H1 (cell line): ENCODE measurements at regions not wholly inside any gene's neighbourhood (a gene's known extent, or its start where the extent isn't known, plus 50 kb on each side); places are given as distances from the start of the nearest gene placed in this dataset.

ENCODE experiments used
- CTCF ChIA-PET: fragments of 300-600 bp; sonication (Branson Sonifier 250); formaldehyde crosslinking; loops from one replicate; lab custom pipeline; 2021; ENCODE audit not compliant: partially characterized antibody; lab: Charles Lee
- POLR2A ChIA-PET: fragments of 300-600 bp; sonication (Branson Sonifier 250); formaldehyde crosslinking; loops from one replicate; lab custom pipeline; 2021; ENCODE audit warnings: inconsistent platforms; ENCODE audit not compliant: partially characterized antibody; lab: Charles Lee
- DNase-seq, 2 experiments: peaks; one replicate each; pipeline versions ENCODE4 v3.0.0 to v3.0.0-alpha.2; 2010 to 2022; ENCODE audit warnings: low spot score in 2 of 2, low read depth in 1 of 2, mixed read lengths in 1 of 2
- FAIRE-seq: peaks from 2 replicates; lab custom pipeline; 2011; peaks lifted over from hg19 to GRCh38; lab: Jason Lieb, UNC
- H2AFZ ChIP-seq: 2 replicates; pipeline ENCODE4 v1.8.1; 2012; ENCODE audit warnings: low read length, inconsistent platforms
- H2AK5ac ChIP-seq: 2 replicates; pipeline ENCODE4 v1.6.1; 2013; ENCODE audit warnings: low read depth, low read length
- H2BK120ac ChIP-seq: replicated peaks from 2 replicates; pipeline ENCODE3; 2013; ENCODE audit warnings: low read depth, low read length, inconsistent platforms
- H2BK12ac ChIP-seq: 2 replicates; pipeline ENCODE4 v1.6.1; 2013; ENCODE audit warnings: low read depth, low read length
- H2BK15ac ChIP-seq: 2 replicates; pipeline ENCODE4 v1.6.1; 2013; ENCODE audit warnings: low read length
- H2BK20ac ChIP-seq: 2 replicates; pipeline ENCODE4 v1.6.1; 2013; ENCODE audit warnings: low read length
- H2BK5ac ChIP-seq: 2 replicates; pipeline ENCODE4 v1.6.1; 2013; ENCODE audit warnings: low read depth, low read length
- H3K14ac ChIP-seq: 2 replicates; pipeline ENCODE4 v1.6.1; 2013; ENCODE audit warnings: inconsistent platforms; ENCODE audit not compliant: insufficient read length
- H3K18ac ChIP-seq: 2 replicates; pipeline ENCODE4 v1.6.1; 2013; ENCODE audit warnings: low read length; ENCODE audit errors: extremely low read depth
- H3K23ac ChIP-seq: 2 replicates; pipeline ENCODE4 v1.6.1; 2013; ENCODE audit warnings: inconsistent platforms; ENCODE audit not compliant: insufficient read length
- H3K23me2 ChIP-seq: 2 replicates; pipeline ENCODE4 v1.6.1; 2013; ENCODE audit warnings: low read depth, low read length
- H3K27ac ChIP-seq: 2 replicates; pipeline ENCODE4 v1.6.1; 2011; ENCODE audit warnings: low read depth, low read length, inconsistent platforms
- H3K27me3 ChIP-seq, 4 experiments: replicated peaks in 1 of 4; 1 replicate in 1 of 4; 2 replicates in 3 of 4; pipeline versions ENCODE4 v1.6.1 to v1.8.1; 2011 to 2013; ENCODE audit warnings: low read length in 3 of 4, mild to moderate bottlenecking in 3 of 4, inconsistent platforms in 2 of 4, mixed read lengths in 2 of 4, moderate library complexity in 1 of 4; ENCODE audit not compliant: control insufficient read depth in 3 of 4, insufficient read depth in 3 of 4; ENCODE audit errors: extremely low read depth in 1 of 4
- H3K36me3 ChIP-seq, 4 experiments: 2 replicates each; pipeline versions ENCODE4 v1.6.1 to v1.8.1; 2011 to 2013; ENCODE audit warnings: mild to moderate bottlenecking in 4 of 4, low read length in 3 of 4, moderate library complexity in 2 of 4, control low read depth in 1 of 4, inconsistent platforms in 1 of 4; ENCODE audit not compliant: insufficient read depth in 4 of 4, control insufficient read depth in 2 of 4
- H3K4ac ChIP-seq: replicated peaks from 2 replicates; pipeline ENCODE3; 2013; ENCODE audit warnings: low read length, low read depth, mixed read lengths, inconsistent platforms; ENCODE audit not compliant: insufficient read length
- H3K4me1 ChIP-seq, 4 experiments: replicated peaks in 1 of 4; 1 replicate in 1 of 4; 2 replicates in 3 of 4; pipeline versions ENCODE4 v1.6.1 to v1.8.1; 2011 to 2013; ENCODE audit warnings: low read length in 3 of 4, inconsistent platforms in 2 of 4, mixed read lengths in 1 of 4; ENCODE audit not compliant: insufficient read depth in 4 of 4, control insufficient read depth in 3 of 4
- H3K4me2 ChIP-seq, 2 experiments: 2 replicates each; pipeline versions ENCODE4 v1.6.1 to v1.8.1; 2011 to 2013; ENCODE audit warnings: low read depth in 2 of 2, low read length in 2 of 2, control low read depth in 1 of 2, inconsistent platforms in 1 of 2, mild to moderate bottlenecking in 1 of 2; ENCODE audit not compliant: insufficient read depth in 1 of 2
- H3K4me3 ChIP-seq, 4 experiments: fragments of 200-600, 300-600 bp in 1 of 4; sonication (generic), shearing (Covaris generic), sonication (Bioruptor Twin) in 1 of 4; 2 replicates each; pipeline versions ENCODE4 v1.5.1 to v1.8.1; 2011 to 2016; ENCODE audit warnings: low read length in 4 of 4, low read depth in 3 of 4, control low read depth in 2 of 4, inconsistent platforms in 2 of 4, mild to moderate bottlenecking in 2 of 4, mixed read lengths in 1 of 4, moderate library complexity in 1 of 4; ENCODE audit not compliant: insufficient read depth in 2 of 4; ENCODE audit errors: extremely low read depth in 1 of 4
- H3K56ac ChIP-seq: replicated peaks from 2 replicates; pipeline ENCODE3; 2013; ENCODE audit warnings: low read depth, mild to moderate bottlenecking, mixed read lengths, low read length, inconsistent platforms; ENCODE audit not compliant: insufficient read length
- H3K79me1 ChIP-seq: 2 replicates; pipeline ENCODE4 v1.6.1; 2013; ENCODE audit warnings: low read depth, low read length, control low read depth
- H3K79me2 ChIP-seq, 2 experiments: 2 replicates each; pipeline versions ENCODE4 v1.6.1 to v1.8.1; 2012 to 2013; ENCODE audit warnings: low read length in 2 of 2, mild to moderate bottlenecking in 2 of 2, inconsistent platforms in 1 of 2; ENCODE audit not compliant: insufficient read depth in 2 of 2, control insufficient read depth in 1 of 2
- H3K9ac ChIP-seq, 4 experiments: replicated peaks in 1 of 4; 1 replicate in 1 of 4; 2 replicates in 3 of 4; pipeline versions ENCODE4 v1.6.1 to v1.8.1; 2011 to 2013; ENCODE audit warnings: low read depth in 3 of 4, low read length in 3 of 4, control low read depth in 2 of 4, mild to moderate bottlenecking in 2 of 4, moderate library complexity in 2 of 4, inconsistent platforms in 1 of 4; ENCODE audit errors: extremely low read depth in 1 of 4
- H3K9me3 ChIP-seq, 2 experiments: 2 replicates each; pipeline versions ENCODE4 v1.6.1 to v1.8.1; 2012 to 2013; ENCODE audit warnings: mild to moderate bottlenecking in 2 of 2, moderate library complexity in 2 of 2, control low read depth in 1 of 2, inconsistent platforms in 1 of 2, low read depth in 1 of 2, low read length in 1 of 2, mixed read lengths in 1 of 2; ENCODE audit not compliant: insufficient read depth in 2 of 2
- H4K20me1 ChIP-seq, 2 experiments: replicated peaks in 1 of 2; 2 replicates each; pipeline versions ENCODE3 to v1.8.1; 2011 to 2013; ENCODE audit warnings: inconsistent platforms in 2 of 2, low read length in 2 of 2, mild to moderate bottlenecking in 1 of 2; ENCODE audit not compliant: insufficient read depth in 2 of 2, control insufficient read depth in 1 of 2
- H4K5ac ChIP-seq: 2 replicates; pipeline ENCODE4 v1.6.1; 2013; ENCODE audit warnings: low read length, low read depth, mixed read lengths, inconsistent platforms; ENCODE audit not compliant: insufficient read length
- H4K8ac ChIP-seq: 2 replicates; pipeline ENCODE4 v1.8.0; 2013; ENCODE audit warnings: mild to moderate bottlenecking, moderate library complexity, low read length, inconsistent platforms; ENCODE audit not compliant: insufficient read depth; ENCODE audit errors: extremely low read depth
- H4K91ac ChIP-seq: replicated peaks from 2 replicates; pipeline ENCODE3; 2013; ENCODE audit warnings: low read length, mixed read lengths, inconsistent platforms; ENCODE audit not compliant: insufficient read length
- CBX5 ChIP-seq: fragments of 300-800, 300-1000 bp; sonication (generic); IDR thresholded peaks from 2 replicates; pipeline ENCODE4 v1.7.1; 2016; ENCODE audit warnings: antibody characterized with exemption, low read length, low read depth
- GTF2F1 ChIP-seq: IDR thresholded peaks from 2 replicates; pipeline ENCODE4 v1.6.1; 2012; ENCODE audit warnings: low read depth, low read length, improper control_type of control experiment, borderline replicate concordance
- MAX ChIP-seq: IDR thresholded peaks from 2 replicates; pipeline ENCODE4 v1.6.1; 2012; ENCODE audit warnings: inconsistent platforms
- RAD21 ChIP-seq, 2 experiments: IDR thresholded peaks in 1 of 2; conservative IDR thresholded peaks in 1 of 2; 2 replicates each; pipeline ENCODE4 v1.6.1; 2011; ENCODE audit warnings: low read depth in 2 of 2, low read length in 2 of 2, improper control_type of control experiment in 1 of 2, inconsistent platforms in 1 of 2, mild to moderate bottlenecking in 1 of 2, moderate library complexity in 1 of 2
- SP1 ChIP-seq: IDR thresholded peaks from 2 replicates; pipeline ENCODE4 v1.6.1; 2011; ENCODE audit warnings: low read depth, low read length
- WGBS, 2 experiments: shearing (Covaris generic) in 1 of 2; methylation state at CpG; one replicate each; pipeline versions ENCODE4 v1.1.6 to v1.1.7; 2013 to 2015; ENCODE audit warnings: low lambda C conversion rate in 2 of 2, mixed read lengths in 2 of 2, inconsistent platforms in 1 of 2, low coverage in 1 of 2, missing lambda C conversion rate in 1 of 2; ENCODE audit not compliant: insufficient replicate concordance in 2 of 2, insufficient coverage in 1 of 2, insufficient read length in 1 of 2; ENCODE audit errors: extremely low coverage in 1 of 2, missing lambda C conversion rate in 1 of 2; 5-methylcytosine and 5-hydroxymethylcytosine counted together

- Histone ChIP-seq H3K14ac (no peak overlapping the region), H3K27ac (no peak overlapping the region), H4K5ac (no peak overlapping the region), H3K4me3 (no peak overlapping the region), H4K8ac (no peak overlapping the region), H2BK5ac (no peak overlapping the region), H2BK12ac (no peak overlapping the region), H2BK120ac (no peak overlapping the region), H4K91ac (no peak overlapping the region), H3K9me3 (0 out of 4 replicates have a peak, but pooled peaks cover 0 to 3% of the 10 kb centered on the region in 2 experiments), H3K56ac (no peak overlapping the region), H3K9ac (no peak overlapping the region), H3K4me1 (no peaks in the 10 kb centered on the region), H3K23ac (no peak overlapping the region), H2AFZ (no peak overlapping the region), H3K4ac (no peak overlapping the region), H4K20me1 (no peaks in the 10 kb centered on the region), H3K79me2 (no peaks in the 10 kb centered on the region), H3K18ac (no peak overlapping the region), H2BK15ac (no peak overlapping the region), H3K79me1 (no peaks in the 10 kb centered on the region), H2BK20ac (no peak overlapping the region), H3K4me2 (no peak overlapping the region), H3K23me2 (no peaks in the 10 kb centered on the region), H3K27me3 (no peaks in the 10 kb centered on the region), H3K36me3 (no peaks in the 10 kb centered on the region), H2AK5ac (no peak overlapping the region)
- FAIRE-seq (no peak), DNase-seq (no peak)
- ChIA-PET POLR2A (no interaction called here), CTCF (no interaction called here)
- WGBS, 2 experiments = 88% methylated on average over 2 of the region's 2 CpGs; no CpG with 5 or more reads in 1 of the 2 experiments
- no peak for TF ChIP-seq GTF2F1
- no peak for TF ChIP-seq RAD21 (IDR thresholded peaks at IDR 0.05 in 1 of 2, conservative IDR thresholded peaks at IDR 0.05 in 1 of 2; ENCODE audit: low read depth in 2 of 2, low read length in 2 of 2)
- no peak for TF ChIP-seq MAX
- TF ChIP-seq CBX5 = no peak
- no peak for TF ChIP-seq SP1
Measured at GRCh38 chr11:90491466-90491865, 268.6 kb upstream of the CHORDC1 start.
